K562 (cell line): ENCODE measurements at regions not wholly inside any gene's neighbourhood (a gene's known extent, or its start where the extent isn't known, plus 50 kb on each side); places are given as distances from the start of the nearest gene placed in this dataset.

ENCODE experiments used
- ATAC-seq: fragments of 200-7000 bp; cut with Tn5 transposase; 3 replicates; pipeline ENCODE4 v1.9.1; 2020; ENCODE audit warnings: moderate library complexity
- BruUV-seq: library from RNA; stranded (reverse); fragments of 400-500 nt; replicated peaks from 2 replicates; lab custom pipeline; 2021; lab: Mats Ljungman, UMichigan
- CTCF ChIA-PET: fragments of 300-600 bp; formaldehyde crosslinking; extraction: SDS; loops from one replicate; lab custom pipeline; 2021; ENCODE audit warnings: low intra/inter-chr PET ratio; lab: Yijun Ruan, JAX
- POLR2A ChIA-PET: fragments of 300-600, 350-650 bp; sonication (Branson Sonifier 250); formaldehyde crosslinking; extraction: SDS; loops from one replicate; lab custom pipeline; 2021; ENCODE audit warnings: antibody characterized with exemption, inconsistent platforms; lab: Yijun Ruan, JAX
- DNase-seq, 4 experiments: peaks; one replicate each; pipeline versions ENCODE4 v3.0.0 to v3.0.0-alpha.2; 2011 to 2018; ENCODE audit warnings: low spot score in 3 of 4, mixed read lengths in 3 of 4; ENCODE audit errors: extremely low read depth in 1 of 4
- FAIRE-seq: peaks from 2 replicates; lab custom pipeline; 2011; peaks lifted over from hg19 to GRCh38; lab: Jason Lieb, UNC
- H2AFZ ChIP-seq: 2 replicates; pipeline ENCODE4 v1.6.0; 2011; ENCODE audit warnings: low read depth, low read length, control low read depth, inconsistent platforms
- H3K27ac ChIP-seq: fragments of 200-600 bp; 3 replicates; pipeline ENCODE4 v1.8.0; 2011; ENCODE audit warnings: low read depth, mild to moderate bottlenecking, control low read depth, inconsistent platforms, low read length, moderate library complexity, mixed read lengths; ENCODE audit errors: extremely low read depth
- H3K27me3 ChIP-seq, 2 experiments: fragments of 300-600 bp in 1 of 2; 2 replicates in 1 of 2; 3 replicates in 1 of 2; pipeline versions ENCODE4 v1.6.0 to v1.8.0; 2011; ENCODE audit warnings: inconsistent platforms in 2 of 2, low read length in 2 of 2, mild to moderate bottlenecking in 1 of 2, mixed read lengths in 1 of 2, moderate library complexity in 1 of 2; ENCODE audit not compliant: control insufficient read depth in 2 of 2, insufficient read depth in 2 of 2
- H3K36me3 ChIP-seq: fragments of 300-600 bp; 3 replicates; pipeline ENCODE4 v1.8.0; 2011; ENCODE audit warnings: mild to moderate bottlenecking, low read length, inconsistent platforms; ENCODE audit not compliant: control insufficient read depth, insufficient read depth
- H3K4me1 ChIP-seq, 2 experiments: fragments of 200-600 bp in 1 of 2; replicated peaks in 1 of 2; 2 replicates in 1 of 2; 3 replicates in 1 of 2; pipeline versions ENCODE4 v1.5.1 to v1.8.0; 2011; ENCODE audit warnings: inconsistent platforms in 2 of 2, low read length in 2 of 2, mild to moderate bottlenecking in 1 of 2, mixed read lengths in 1 of 2, moderate library complexity in 1 of 2; ENCODE audit not compliant: control insufficient read depth in 2 of 2, insufficient read depth in 2 of 2
- H3K4me2 ChIP-seq: 2 replicates; pipeline ENCODE4 v1.6.1; 2011; ENCODE audit warnings: low read length, control low read depth, inconsistent platforms, mixed read lengths; ENCODE audit not compliant: insufficient read depth
- H3K4me3 ChIP-seq: fragments of 200-600 bp; sonication (generic), shearing (Covaris generic); 2 replicates; pipeline ENCODE4 v1.5.1; 2016; ENCODE audit warnings: control low read depth, inconsistent platforms
- H3K79me2 ChIP-seq: fragments of 200-600 bp; 3 replicates; pipeline ENCODE4 v1.8.0; 2011; ENCODE audit warnings: low read length, inconsistent platforms; ENCODE audit not compliant: control insufficient read depth, insufficient read depth
- H3K9ac ChIP-seq, 2 experiments: 2 replicates each; pipeline versions ENCODE4 v1.6.0 to v1.6.1; 2011; ENCODE audit warnings: low read depth in 2 of 2, low read length in 2 of 2, control low read depth in 1 of 2, inconsistent platforms in 1 of 2, mild to moderate bottlenecking in 1 of 2, mixed read lengths in 1 of 2; ENCODE audit not compliant: insufficient read depth in 1 of 2
- H3K9me1 ChIP-seq: one replicate; pipeline ENCODE4 v1.6.0; 2011; ENCODE audit warnings: inconsistent platforms, mild to moderate bottlenecking, low read length, moderate library complexity; ENCODE audit not compliant: control insufficient read depth, insufficient read depth
- H3K9me3 ChIP-seq: replicated peaks from 2 replicates; pipeline ENCODE4 v1.5.1; 2011; ENCODE audit warnings: low read depth, low read length, inconsistent platforms; ENCODE audit not compliant: control insufficient read depth, insufficient read depth
- H4K20me1 ChIP-seq: replicated peaks from 2 replicates; pipeline ENCODE4 v1.6.1; 2011; ENCODE audit warnings: low read length, inconsistent platforms, mixed read lengths; ENCODE audit not compliant: control insufficient read depth, insufficient read depth
- FUS ChIP-seq: fragments of 200-400 bp; formaldehyde crosslinking; optimal IDR thresholded peaks from 2 replicates; pipeline ENCODE3; 2017; ENCODE audit warnings: low read depth, low read length
- HINFP ChIP-seq: fragments of 450-650 bp; conservative IDR thresholded peaks from 2 replicates; pipeline ENCODE4 v1.6.1; 2016; ENCODE audit warnings: missing genetic modification characterization, low read depth, mild to moderate bottlenecking, control low read depth, missing compliant biosample characterization
- HNRNPUL1 ChIP-seq: fragments of 200-400 bp; formaldehyde crosslinking; IDR thresholded peaks from 2 replicates; pipeline ENCODE4 v1.6.1; 2017; ENCODE audit warnings: low read length
- IFI16 ChIP-seq: fragments of 250-450 bp; sonication (Bioruptor Pico); IDR thresholded peaks from 2 replicates; pipeline ENCODE4 v2.1.2; 2022; ENCODE audit warnings: mild to moderate bottlenecking, inconsistent platforms
- MYC ChIP-seq, 2 experiments: fragments of 250-450 bp in 1 of 2; sonication (Bioruptor Pico) in 1 of 2; IDR thresholded peaks; 2 replicates each; pipeline versions ENCODE4 v1.5.1 to v1.6.1; 2012 to 2021; ENCODE audit warnings: low read depth in 2 of 2, borderline replicate concordance in 1 of 2, improper control_type of control experiment in 1 of 2, low read length in 1 of 2, mild to moderate bottlenecking in 1 of 2, moderate library complexity in 1 of 2
- POU5F1 ChIP-seq: fragments of 150-350 bp; IDR thresholded peaks from 2 replicates; pipeline ENCODE4 v1.6.1; 2014; ENCODE audit warnings: borderline replicate concordance, low read length, low read depth, mild to moderate bottlenecking; ENCODE audit not compliant: partially characterized antibody
- SREBF1 ChIP-seq: fragments of 150-350 bp; IDR thresholded peaks from 2 replicates; pipeline ENCODE4 v1.6.1; 2014; ENCODE audit warnings: antibody characterized with exemption, low read depth, low read length, borderline replicate concordance
- TCF7 ChIP-seq: sonication (generic); IDR thresholded peaks from 2 replicates; pipeline ENCODE4 v1.6.1; 2016; ENCODE audit warnings: antibody characterized with exemption, borderline replicate concordance
- WGBS: fragments of 100-300 bp; shearing (Covaris generic); methylation state at CpG from one replicate; pipeline ENCODE4 v1.1.6; 2016; ENCODE audit warnings: low coverage, mixed read lengths; ENCODE audit not compliant: insufficient coverage; ENCODE audit errors: missing lambda C conversion rate; 5-methylcytosine and 5-hydroxymethylcytosine counted together
- in situ Hi-C: fragments of 300-500 bp; cut with MboI; formaldehyde crosslinking; loops from 4 replicates; pipeline ENCODE4 v1.15.0; 2018; ENCODE audit warnings: inconsistent platforms, mixed read lengths
- intact Hi-C: fragments of 100-400 bp; cut with micrococcal nuclease; formaldehyde crosslinking; loops from 2 replicates; pipeline ENCODE4 v1.14.2; 2022

- TF ChIP-seq HINFP (tag): no peak
Measured at GRCh38 chr3:78497767-78498166, 1270.0 kb downstream of the ROBO1 start (continued).

DNA sequence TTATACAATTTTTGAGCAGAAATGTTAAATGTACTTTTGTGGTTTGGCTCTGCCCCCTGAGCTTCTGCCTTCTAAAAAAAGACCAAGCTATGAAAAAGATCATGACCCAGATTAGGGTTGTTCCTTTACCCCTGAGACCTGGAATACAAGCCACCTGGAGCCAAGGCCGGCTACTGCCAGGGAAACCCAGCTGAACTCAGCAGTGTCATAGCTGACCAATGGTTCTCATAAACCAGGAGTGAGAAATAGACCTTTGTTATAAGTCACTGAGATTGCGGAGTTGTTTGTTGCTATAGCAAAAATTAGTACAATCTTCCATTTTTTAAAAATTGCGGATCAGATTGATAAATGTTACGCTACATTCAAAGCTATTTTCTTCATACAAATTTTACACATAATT is 1261.7 kb downstream of the ROBO1 start:
- ATAC-seq: no peak
- Histone ChIP-seq H3K4me1 (no peaks in the 10 kb centered on the region), H4K20me1 (no peaks in the 10 kb centered on the region), H3K79me2 (no peaks in the 10 kb centered on the region), H3K4me2 (no peak overlapping the region), H3K9me1 (no peaks in the 10 kb centered on the region), H3K36me3 (no peaks in the 10 kb centered on the region), H3K9ac (no peak overlapping the region), H3K4me3 (no peak overlapping the region), H3K27ac (no peak overlapping the region), H3K27me3 (no peaks in the 10 kb centered on the region), H2AFZ (no peak overlapping the region), H3K9me3 (no peaks in the 10 kb centered on the region)
- intact Hi-C loops: no loop called here
- in situ Hi-C loops: no loop called here
- CTCF ChIA-PET: no interaction called here
- no TSS peak for BruUV-seq
- POLR2A ChIA-PET: no interaction called here
- WGBS: 7% methylated on average over 3 of the region's 4 CpGs
- TF ChIP-seq IFI16 (CRISPR knock-in tag) (no peak), POU5F1 (no peak), HNRNPUL1 (no peak), MYC (IDR thresholded peaks at IDR 0.05; ENCODE audit: low read depth, low read length) (no peak), MYC (CRISPR knock-in tag; IDR thresholded peaks at IDR 0.05; ENCODE audit: borderline replicate concordance, low read depth) (no peak), TCF7 (no peak), SREBF1 (no peak), FUS (no peak)
- FAIRE-seq: no peak
- no peak for DNase-seq
